ENCODE measurements at regions not wholly inside any gene's neighbourhood (a gene's known extent, or its start where the extent isn't known, plus 50 kb on each side); places are given as distances from the start of the nearest gene placed in this dataset.

DNA sequence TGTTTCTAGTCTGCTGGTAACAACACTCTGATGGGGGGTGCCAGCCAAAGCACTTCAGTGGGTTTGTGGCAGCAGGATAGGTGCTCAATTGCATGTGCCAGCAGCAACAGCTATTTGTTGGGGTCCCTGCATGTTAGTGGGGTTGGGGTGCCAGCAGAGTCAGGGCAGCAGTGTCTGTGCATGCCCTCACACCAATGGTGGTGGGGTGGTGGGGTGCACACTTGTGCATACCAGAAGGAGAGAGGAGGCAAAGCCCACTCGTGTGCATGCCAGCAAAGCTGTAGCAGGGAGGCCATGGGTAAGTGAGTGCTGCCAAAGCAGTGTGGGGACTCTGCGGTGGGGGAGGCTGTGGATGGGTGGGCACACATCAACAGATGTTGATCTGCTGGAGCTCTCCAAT lies 232.2 kb downstream of the GABRG2 start:
- TF ChIP-seq CTCF (IDR thresholded peaks at IDR 0.05): no peak
- no peak for TF ChIP-seq POLR2AphosphoS5 (IDR thresholded peaks at IDR 0.05)
- TF ChIP-seq POLR2A (IDR thresholded peaks at IDR 0.05; ENCODE audit: low read depth): no peak
- no peak for TF ChIP-seq EP300 (IDR thresholded peaks at IDR 0.05)
